ENCODE measurements at regions not wholly inside any gene's neighbourhood (a gene's known extent, or its start where the extent isn't known, plus 50 kb on each side); places are given as distances from the start of the nearest gene placed in this dataset.

- Histone ChIP-seq H3K36me3 (ENCODE audit: control insufficient read depth, insufficient read depth, low read length) (no peaks in the 10 kb centered on the region), H3K79me1 (ENCODE audit: low read depth in 1 of 2, low read length in 2 of 2) (no peaks in the 10 kb centered on the region), H3K9me1 (ENCODE audit: insufficient read depth, low read length) (no peaks in the 10 kb centered on the region), H4K8ac (ENCODE audit: low read depth in 2 of 2, low read length in 2 of 2) (no peak overlapping the region), H3K27me3 (ENCODE audit: control insufficient read depth, insufficient read depth, low read length) (no peaks in the 10 kb centered on the region), H4K91ac (ENCODE audit: insufficient read depth, low read depth, low read length) (no peak overlapping the region), H3K23ac (ENCODE audit: low read depth, low read length) (no peak overlapping the region), H3K27ac (ENCODE audit: insufficient read depth, low read length) (no peak overlapping the region), H2BK120ac (ENCODE audit: low read depth, low read length) (no peak overlapping the region), H2BK20ac (ENCODE audit: low read depth, low read length) (no peak overlapping the region), H3K56ac (ENCODE audit: extremely low read depth, insufficient read depth, low read length) (no peak overlapping the region), H3K4me1 (ENCODE audit: control insufficient read depth, insufficient read depth, low read length) (no peaks in the 10 kb centered on the region), H2AK5ac (ENCODE audit: low read depth, low read length) (no peak overlapping the region), H3K9ac (ENCODE audit: low read depth, low read length) (no peak overlapping the region), H3K9me3 (ENCODE audit: control insufficient read depth, insufficient read depth, low read length) (peaks cover 8% of the 10 kb centered on the region), H2BK5ac (ENCODE audit: low read depth, low read length, poor library complexity, severe bottlenecking) (no peak overlapping the region), H2AK9ac (replicated peaks; ENCODE audit: low read depth, low read length, poor library complexity) (no peak overlapping the region), H3K18ac (ENCODE audit: low read depth, low read length) (no peak overlapping the region), H2AFZ (replicated peaks; ENCODE audit: low read length, poor library complexity) (no peak overlapping the region), H4K20me1 (ENCODE audit: insufficient read depth, low read length) (no peaks in the 10 kb centered on the region), H3K4ac (ENCODE audit: low read depth, low read length) (no peak overlapping the region), H3K4me2 (ENCODE audit: low read depth, low read length) (no peak overlapping the region), H3K4me3 (ENCODE audit: insufficient read depth, low read depth, low read length) (no peak overlapping the region), H3K14ac (replicated peaks; ENCODE audit: low read depth, low read length) (no peak overlapping the region), H4K5ac (ENCODE audit: low read depth, low read length) (no peak overlapping the region), H2BK15ac (ENCODE audit: low read depth, low read length) (no peak overlapping the region)
- dilution Hi-C loops (cut with HindIII; ENCODE audit: low sequenced_read_pairs, unreplicated experiment) (no loop called here), in situ Hi-C loops (cut with MboI; ENCODE audit: low sequenced_read_pairs) (no loop called here), intact Hi-C loops (cut with micrococcal nuclease) (no loop called here)
- ATAC-seq (ENCODE audit: low read depth) (no peak), DNase-seq (no peak)
- 40% methylated on average over 1 of the region's 1 CpG; no CpG with 5 or more reads in 1 of the 2 experiments for WGBS, 2 experiments (ENCODE audit: extremely low coverage in 2 of 2, insufficient read length in 1 of 2)
- CTCF ChIA-PET = no interaction called here
- POLR2A ChIA-PET (ENCODE audit: unreplicated experiment) = no interaction called here
- TF ChIP-seq, protein P1, sequence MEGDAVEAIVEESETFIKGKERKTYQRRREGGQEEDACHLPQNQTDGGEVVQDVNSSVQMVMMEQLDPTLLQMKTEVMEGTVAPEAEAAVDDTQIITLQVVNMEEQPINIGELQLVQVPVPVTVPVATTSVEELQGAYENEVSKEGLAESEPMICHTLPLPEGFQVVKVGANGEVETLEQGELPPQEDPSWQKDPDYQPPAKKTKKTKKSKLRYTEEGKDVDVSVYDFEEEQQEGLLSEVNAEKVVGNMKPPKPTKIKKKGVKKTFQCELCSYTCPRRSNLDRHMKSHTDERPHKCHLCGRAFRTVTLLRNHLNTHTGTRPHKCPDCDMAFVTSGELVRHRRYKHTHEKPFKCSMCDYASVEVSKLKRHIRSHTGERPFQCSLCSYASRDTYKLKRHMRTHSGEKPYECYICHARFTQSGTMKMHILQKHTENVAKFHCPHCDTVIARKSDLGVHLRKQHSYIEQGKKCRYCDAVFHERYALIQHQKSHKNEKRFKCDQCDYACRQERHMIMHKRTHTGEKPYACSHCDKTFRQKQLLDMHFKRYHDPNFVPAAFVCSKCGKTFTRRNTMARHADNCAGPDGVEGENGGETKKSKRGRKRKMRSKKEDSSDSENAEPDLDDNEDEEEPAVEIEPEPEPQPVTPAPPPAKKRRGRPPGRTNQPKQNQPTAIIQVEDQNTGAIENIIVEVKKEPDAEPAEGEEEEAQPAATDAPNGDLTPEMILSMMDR (conservative IDR thresholded peaks at IDR 0.05; ENCODE audit: low read depth, low read length) = no peak
- TF ChIP-seq USF2 (IDR thresholded peaks at IDR 0.05; ENCODE audit: low read depth, low read length) = no peak
- no peak for TF ChIP-seq SMC3 (IDR thresholded peaks at IDR 0.05; ENCODE audit: low read depth, low read length)
- BruUV-seq (replicated peaks) = no TSS peak
These were observed 255.1 kb downstream of the BMP2 start for GRCh38 chr20:7022597-7022996.
